Fibroblast of lung (primary cell): ENCODE measurements at regions not wholly inside any gene's neighbourhood (a gene's known extent, or its start where the extent isn't known, plus 50 kb on each side); places are given as distances from the start of the nearest gene placed in this dataset.

Experiments used
- DNase-seq, 2 donors: peaks; one replicate each; pipeline versions ENCODE4 v3.0.0 to v3.0.0-alpha.2; 2010; ENCODE audit warnings: low read depth in 2 of 2
- H2AFZ ChIP-seq: 2 replicates; pipeline ENCODE4 v1.5.1; 2012; ENCODE audit warnings: low read length, control low read depth, inconsistent platforms
- H3K27ac ChIP-seq: 2 replicates; pipeline ENCODE4 v1.5.1; 2011; ENCODE audit warnings: low read length, control low read depth; ENCODE audit not compliant: insufficient read depth
- H3K27me3 ChIP-seq: 2 replicates; pipeline ENCODE4 v1.5.1; 2011; ENCODE audit warnings: mild to moderate bottlenecking, low read length; ENCODE audit not compliant: control insufficient read depth, insufficient read depth
- H3K36me3 ChIP-seq: 2 replicates; pipeline ENCODE4 v1.5.1; 2011; ENCODE audit warnings: low read length; ENCODE audit not compliant: control insufficient read depth, insufficient read depth
- H3K4me1 ChIP-seq: 2 replicates; pipeline ENCODE4 v1.5.1; 2011; ENCODE audit warnings: low read length; ENCODE audit not compliant: control insufficient read depth, insufficient read depth; ENCODE audit errors: extremely low read depth
- H3K4me2 ChIP-seq: 2 replicates; pipeline ENCODE4 v1.5.1; 2011; ENCODE audit warnings: low read length, control low read depth; ENCODE audit not compliant: insufficient read depth; ENCODE audit errors: extremely low read depth
- H3K4me3 ChIP-seq, 4 experiments: fragments of 200-600 bp in 1 of 4; sonication (generic) in 1 of 4; replicated peaks in 1 of 4; 2 replicates each; pipeline ENCODE4 v1.5.1; 2011 to 2016; ENCODE audit warnings: low read length in 4 of 4, low read depth in 3 of 4, mild to moderate bottlenecking in 3 of 4, control low read depth in 2 of 4, inconsistent platforms in 1 of 4, mixed read lengths in 1 of 4; ENCODE audit not compliant: insufficient read depth in 1 of 4; ENCODE audit errors: control extremely low read depth in 1 of 4
- H3K79me2 ChIP-seq: 2 replicates; pipeline ENCODE4 v1.5.1; 2012; ENCODE audit warnings: mild to moderate bottlenecking, low read length, inconsistent platforms; ENCODE audit not compliant: control insufficient read depth, insufficient read depth
- H3K9ac ChIP-seq: 2 replicates; pipeline ENCODE4 v1.5.1; 2011; ENCODE audit warnings: mild to moderate bottlenecking, low read length, control low read depth; ENCODE audit not compliant: insufficient read depth
- H3K9me3 ChIP-seq: 2 replicates; pipeline ENCODE4 v1.5.1; 2012; ENCODE audit warnings: low read depth, low read length; ENCODE audit not compliant: control insufficient read depth, insufficient read depth
- H4K20me1 ChIP-seq: 2 replicates; pipeline ENCODE4 v1.5.1; 2011; ENCODE audit warnings: low read length; ENCODE audit not compliant: control insufficient read depth, insufficient read depth; ENCODE audit errors: extremely low read depth
- EZH2 ChIP-seq: IDR thresholded peaks from 2 replicates; pipeline ENCODE4 v1.5.1; 2012; ENCODE audit warnings: low read length, control low read depth, mild to moderate bottlenecking; ENCODE audit errors: missing control alignments
- TF ChIP-seq, protein P1 (sequence below), 2 donors: IDR thresholded peaks in 1 of 2; conservative IDR thresholded peaks in 1 of 2; 1 replicate in 1 of 2; 2 replicates in 1 of 2; pipeline ENCODE4 v1.5.1; 2011 to 2012; ENCODE audit warnings: low read length in 2 of 2, control low read depth in 1 of 2, inconsistent platforms in 1 of 2, low read depth in 1 of 2, mild to moderate bottlenecking in 1 of 2

DNA sequence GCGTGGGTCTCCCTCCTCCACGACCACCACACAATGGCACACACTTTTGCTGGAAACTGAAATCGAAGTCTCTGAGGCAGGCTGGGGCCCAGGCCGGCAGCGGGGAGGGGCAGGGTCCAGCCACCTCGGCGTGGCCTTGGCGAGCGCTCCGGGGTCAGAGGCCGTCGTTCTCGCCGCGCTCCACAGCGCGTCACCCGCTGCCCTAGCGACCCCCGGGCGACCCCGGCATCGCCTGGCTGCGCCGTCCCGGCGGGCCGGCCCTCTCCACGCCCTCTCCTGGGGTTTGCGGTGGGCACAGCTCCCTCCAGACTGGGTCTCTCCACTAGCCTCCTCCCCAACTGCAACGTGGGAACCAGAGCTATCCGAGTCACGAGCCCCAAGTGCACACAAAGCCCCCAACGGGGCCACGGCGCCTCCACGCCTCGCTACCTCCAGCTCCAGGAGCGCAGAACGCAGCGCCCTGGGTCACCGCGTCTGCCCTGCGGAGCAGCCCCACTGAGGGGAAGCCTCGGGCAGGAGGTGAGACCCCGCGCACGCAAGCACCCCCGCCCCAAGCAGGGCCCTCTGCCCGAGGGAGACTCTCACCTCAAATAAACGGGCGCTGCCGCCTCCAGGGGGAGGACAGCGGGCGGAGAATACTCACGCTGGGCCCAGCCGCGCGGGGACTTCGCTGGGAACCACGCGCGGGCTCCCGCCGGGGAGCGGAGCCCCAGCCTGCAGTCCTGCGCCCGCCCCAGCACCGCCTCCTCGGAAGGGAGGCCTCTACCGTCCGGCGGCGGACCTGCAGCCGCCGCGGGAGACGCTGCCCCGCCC, 134.0 kb upstream of the BARHL2 start:
- peak overlapping the region; percentile 74 to 80 (median 77) for H3K4me3 ChIP-seq
- H3K36me3 ChIP-seq: no peaks in the 10 kb centered on the region
- H2AFZ ChIP-seq: peak overlapping the region; percentile 93
- H3K79me2 ChIP-seq: no peaks in the 10 kb centered on the region
- H4K20me1 ChIP-seq: no peaks in the 10 kb centered on the region
- TF ChIP-seq, protein P1, sequence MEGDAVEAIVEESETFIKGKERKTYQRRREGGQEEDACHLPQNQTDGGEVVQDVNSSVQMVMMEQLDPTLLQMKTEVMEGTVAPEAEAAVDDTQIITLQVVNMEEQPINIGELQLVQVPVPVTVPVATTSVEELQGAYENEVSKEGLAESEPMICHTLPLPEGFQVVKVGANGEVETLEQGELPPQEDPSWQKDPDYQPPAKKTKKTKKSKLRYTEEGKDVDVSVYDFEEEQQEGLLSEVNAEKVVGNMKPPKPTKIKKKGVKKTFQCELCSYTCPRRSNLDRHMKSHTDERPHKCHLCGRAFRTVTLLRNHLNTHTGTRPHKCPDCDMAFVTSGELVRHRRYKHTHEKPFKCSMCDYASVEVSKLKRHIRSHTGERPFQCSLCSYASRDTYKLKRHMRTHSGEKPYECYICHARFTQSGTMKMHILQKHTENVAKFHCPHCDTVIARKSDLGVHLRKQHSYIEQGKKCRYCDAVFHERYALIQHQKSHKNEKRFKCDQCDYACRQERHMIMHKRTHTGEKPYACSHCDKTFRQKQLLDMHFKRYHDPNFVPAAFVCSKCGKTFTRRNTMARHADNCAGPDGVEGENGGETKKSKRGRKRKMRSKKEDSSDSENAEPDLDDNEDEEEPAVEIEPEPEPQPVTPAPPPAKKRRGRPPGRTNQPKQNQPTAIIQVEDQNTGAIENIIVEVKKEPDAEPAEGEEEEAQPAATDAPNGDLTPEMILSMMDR (conservative IDR thresholded peaks at IDR 0.05 in 1 of 2, IDR thresholded peaks at IDR 0.05 in 1 of 2; ENCODE audit: low read depth in 1 of 2, low read length in 2 of 2): peak; percentile 31 to 45
- TF ChIP-seq EZH2: no peak
- no peaks in the 10 kb centered on the region for H3K4me1 ChIP-seq
- H3K27ac ChIP-seq: no peak overlapping the region
- H3K9ac ChIP-seq: peak overlapping the region; percentile 58
- peak overlapping the region; percentile 96 for H3K4me2 ChIP-seq
- peak; percentile 62 to 66 for DNase-seq
- H3K27me3 ChIP-seq: no peaks in the 10 kb centered on the region
- H3K9me3 ChIP-seq: no peaks in the 10 kb centered on the region

DNA sequence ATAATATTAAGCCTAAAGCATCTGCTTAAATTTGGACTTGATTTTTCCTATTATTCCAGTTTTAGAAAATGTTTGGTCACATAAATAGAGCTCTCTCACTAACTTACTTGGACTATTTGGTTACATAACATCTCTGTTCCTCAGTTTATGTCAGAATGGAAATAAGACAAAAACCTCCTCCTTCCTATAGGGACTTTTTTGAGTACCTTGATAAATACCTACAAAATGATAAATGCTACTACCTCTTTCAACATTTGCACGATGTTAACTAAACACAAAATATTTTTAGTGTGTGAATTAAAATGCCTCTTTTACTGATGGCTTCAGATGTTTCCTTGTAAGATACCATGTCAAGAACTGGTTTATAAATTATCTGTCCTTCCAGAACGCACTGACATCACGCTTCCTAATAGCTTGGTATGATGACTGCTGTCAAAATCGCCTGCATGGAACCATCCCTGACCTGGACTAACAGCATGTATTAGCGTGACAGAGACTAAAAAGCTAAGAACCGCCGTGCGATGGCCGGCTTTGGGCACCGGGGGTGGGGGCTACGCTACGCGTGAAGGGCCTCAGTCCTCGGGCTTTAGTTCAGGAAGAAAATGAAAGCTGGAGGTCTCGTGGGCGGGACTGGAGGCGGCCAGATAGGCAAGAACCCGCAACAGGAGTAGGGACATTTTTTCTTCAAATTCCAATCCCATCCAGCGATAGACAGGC, 133.2 kb upstream of the BARHL2 start:
- peak overlapping the region; percentile 96 for H3K4me2 ChIP-seq

DNA sequence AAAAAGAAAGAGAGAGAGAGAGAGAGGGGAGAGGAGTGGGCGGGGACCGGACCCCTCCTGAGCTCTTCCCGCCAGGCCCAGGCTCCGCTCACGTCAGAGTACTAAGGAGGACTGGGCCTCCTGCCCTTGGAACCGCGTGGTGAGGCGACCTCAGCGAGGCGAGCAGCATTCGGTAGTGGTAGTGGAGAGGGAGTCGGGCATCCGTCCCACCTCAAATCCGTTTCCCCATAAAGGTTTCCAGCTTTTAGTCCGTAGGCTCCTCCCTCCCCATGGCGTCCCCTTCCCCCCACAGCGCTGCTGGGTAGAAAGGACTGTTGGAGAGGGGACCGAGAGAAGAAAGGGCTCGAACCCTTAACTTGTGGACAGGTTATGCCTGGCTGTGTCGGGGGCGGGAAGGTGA, 124.4 kb upstream of the BARHL2 start:
- Histone ChIP-seq H3K79me2 (no peaks in the 10 kb centered on the region), H3K27me3 (peaks cover 9% of the 10 kb centered on the region), H3K9ac (no peak overlapping the region), H3K4me2 (no peak overlapping the region), H3K4me1 (no peaks in the 10 kb centered on the region), H2AFZ (no peak overlapping the region), H3K9me3 (no peaks in the 10 kb centered on the region), H3K36me3 (no peaks in the 10 kb centered on the region), H4K20me1 (no peaks in the 10 kb centered on the region), H3K27ac (no peak overlapping the region), H3K4me3 (no peak overlapping the region)
- TF ChIP-seq, protein P1 (conservative IDR thresholded peaks at IDR 0.05 in 1 of 2, IDR thresholded peaks at IDR 0.05 in 1 of 2; ENCODE audit: low read depth in 1 of 2, low read length in 2 of 2): no peak
- no peak for TF ChIP-seq EZH2
- no peak for DNase-seq

More for the DNA sequence above, 133.2 kb upstream of the BARHL2 start:
- H3K9me3 ChIP-seq: no peaks in the 10 kb centered on the region
- peak overlapping the region; percentile 93 for H2AFZ ChIP-seq
- H3K4me3 ChIP-seq: peak overlapping the region; percentile 74 to 80 (median 77)
- no peaks in the 10 kb centered on the region for H3K36me3 ChIP-seq
- no peak overlapping the region for H3K27ac ChIP-seq
- no peaks in the 10 kb centered on the region for H3K27me3 ChIP-seq
- no peaks in the 10 kb centered on the region for H3K79me2 ChIP-seq
- no peak for TF ChIP-seq EZH2
- TF ChIP-seq, protein P1 (conservative IDR thresholded peaks at IDR 0.05 in 1 of 2, IDR thresholded peaks at IDR 0.05 in 1 of 2; ENCODE audit: low read depth in 1 of 2, low read length in 2 of 2): no peak
- peak in 1 of 2 donors; percentile 10 for DNase-seq
- H3K9ac ChIP-seq: peak overlapping the region; percentile 58
- no peaks in the 10 kb centered on the region for H3K4me1 ChIP-seq
- no peaks in the 10 kb centered on the region for H4K20me1 ChIP-seq
